GM13977 (cell line): ENCODE measurements at regions not wholly inside any gene's neighbourhood (a gene's known extent, or its start where the extent isn't known, plus 50 kb on each side); places are given as distances from the start of the nearest gene placed in this dataset.

Source experiments
- DNase-seq: peaks from one replicate; pipeline ENCODE4 v3.0.0; 2012; ENCODE audit warnings: low spot score
- in situ Hi-C: fragments of 300-500 bp; cut with MboI; formaldehyde crosslinking; loops from one replicate; pipeline ENCODE4 v1.12.0; 2022; ENCODE audit warnings: low sequenced_read_pairs, low pct_unique_long_range_greater_than_20kb, mixed read lengths, inconsistent platforms; ENCODE audit not compliant: unreplicated experiment
- TF ChIP-seq, protein P1 (sequence below): IDR thresholded peaks from 2 replicates; pipeline ENCODE4 v1.5.1; 2012; ENCODE audit warnings: mild to moderate bottlenecking, control low read depth; ENCODE audit not compliant: insufficient read depth; ENCODE audit errors: extremely low read depth, missing control alignments

DNA sequence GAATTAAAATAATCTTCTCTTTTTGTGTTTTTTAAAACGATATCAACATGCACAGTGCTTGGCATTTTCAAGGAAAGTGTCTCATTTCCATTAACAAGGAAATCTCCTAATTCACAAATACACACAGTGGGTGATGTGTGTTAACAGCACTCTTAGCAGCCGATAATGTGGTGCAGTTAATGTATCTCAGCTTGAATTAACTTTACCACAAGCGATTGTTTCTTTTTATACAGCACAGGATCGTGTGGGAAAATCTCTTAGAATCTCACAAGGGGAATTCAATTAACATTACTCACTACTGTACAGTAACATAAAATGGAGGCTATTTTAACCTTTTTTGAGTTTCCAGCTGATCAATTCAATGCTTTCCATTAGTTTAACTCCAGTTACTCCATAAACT is 1841.9 kb downstream of the STIM2 start:
- TF ChIP-seq, protein P1, sequence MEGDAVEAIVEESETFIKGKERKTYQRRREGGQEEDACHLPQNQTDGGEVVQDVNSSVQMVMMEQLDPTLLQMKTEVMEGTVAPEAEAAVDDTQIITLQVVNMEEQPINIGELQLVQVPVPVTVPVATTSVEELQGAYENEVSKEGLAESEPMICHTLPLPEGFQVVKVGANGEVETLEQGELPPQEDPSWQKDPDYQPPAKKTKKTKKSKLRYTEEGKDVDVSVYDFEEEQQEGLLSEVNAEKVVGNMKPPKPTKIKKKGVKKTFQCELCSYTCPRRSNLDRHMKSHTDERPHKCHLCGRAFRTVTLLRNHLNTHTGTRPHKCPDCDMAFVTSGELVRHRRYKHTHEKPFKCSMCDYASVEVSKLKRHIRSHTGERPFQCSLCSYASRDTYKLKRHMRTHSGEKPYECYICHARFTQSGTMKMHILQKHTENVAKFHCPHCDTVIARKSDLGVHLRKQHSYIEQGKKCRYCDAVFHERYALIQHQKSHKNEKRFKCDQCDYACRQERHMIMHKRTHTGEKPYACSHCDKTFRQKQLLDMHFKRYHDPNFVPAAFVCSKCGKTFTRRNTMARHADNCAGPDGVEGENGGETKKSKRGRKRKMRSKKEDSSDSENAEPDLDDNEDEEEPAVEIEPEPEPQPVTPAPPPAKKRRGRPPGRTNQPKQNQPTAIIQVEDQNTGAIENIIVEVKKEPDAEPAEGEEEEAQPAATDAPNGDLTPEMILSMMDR, result no peak
- in situ Hi-C loops, result no loop called here
- DNase-seq, result no peak

DNA sequence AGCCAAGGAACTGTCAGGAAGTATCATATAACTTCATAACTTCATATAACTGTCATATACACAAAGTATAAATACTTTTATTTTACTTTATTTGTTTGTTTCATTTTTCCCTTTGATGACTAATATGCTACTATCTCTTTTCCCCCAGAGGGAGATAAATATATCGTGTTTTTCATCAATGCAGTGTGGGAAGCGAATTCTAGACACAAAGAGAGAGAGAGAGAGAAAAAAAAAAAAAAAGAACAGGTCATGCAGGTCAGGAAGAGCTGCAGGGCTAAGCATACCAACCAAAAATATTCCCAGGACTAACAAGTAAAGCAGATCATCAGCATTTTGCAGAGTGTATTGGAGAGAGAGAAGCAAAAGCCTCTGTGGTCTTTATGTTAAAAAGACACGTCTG is 1849.2 kb downstream of the STIM2 start:
- TF ChIP-seq, protein P1, result no peak
- no peak for DNase-seq
- in situ Hi-C loops, result no loop called here

DNA sequence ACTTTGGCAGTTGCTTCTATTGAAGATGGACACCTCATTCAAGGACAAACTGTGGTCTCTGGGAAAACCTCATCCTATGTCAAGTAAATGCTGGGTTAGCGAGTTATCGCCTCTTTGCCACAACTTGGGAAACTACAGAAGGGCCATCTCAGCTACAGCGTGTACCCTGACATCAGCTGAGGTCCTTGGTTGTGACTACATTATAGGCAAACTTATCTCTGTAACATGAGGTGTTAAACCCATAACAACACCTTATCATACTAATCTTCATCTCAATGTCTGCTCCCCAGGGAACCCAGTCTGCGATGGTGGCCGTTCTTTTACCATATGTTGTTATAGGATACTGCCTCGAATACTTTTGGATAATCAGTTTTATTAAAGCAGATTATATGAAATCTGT is 1862.7 kb downstream of the STIM2 start:
- no peak for DNase-seq
- TF ChIP-seq, protein P1, result no peak
- in situ Hi-C loops, result no loop called here

- no peak for DNase-seq
- TF ChIP-seq, protein P1, result no peak
- in situ Hi-C loops, result no loop called here
Observed at GRCh38 chr4:28724239-28724638, 1863.6 kb downstream of the STIM2 start.

DNA sequence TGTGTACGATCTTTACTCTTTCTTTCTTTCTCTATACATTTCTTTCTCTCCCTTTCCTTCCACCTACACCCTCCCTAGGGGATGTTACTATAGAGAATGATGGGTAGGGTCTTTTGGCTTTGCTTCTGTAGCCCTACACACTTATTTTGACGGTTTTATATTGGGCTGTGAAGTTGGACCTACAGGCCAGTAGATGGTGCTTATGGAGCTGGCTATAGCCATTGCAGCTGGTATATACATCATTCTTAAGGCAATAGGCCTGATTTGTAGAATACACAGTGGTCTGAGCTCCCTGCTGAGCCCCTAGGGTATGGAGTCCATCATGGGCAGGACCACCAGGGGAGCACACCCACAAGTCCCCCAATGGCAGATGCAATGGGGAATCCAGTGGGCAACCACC is 1869.7 kb downstream of the STIM2 start:
- in situ Hi-C loops, result no loop called here
- DNase-seq, result no peak
- TF ChIP-seq, protein P1, result no peak

GRCh38 chr4:28744066-28744465 is 1883.4 kb downstream of the STIM2 start:
- in situ Hi-C loops, result no loop called here
- TF ChIP-seq, protein P1, result no peak
- DNase-seq, result no peak

GRCh38 chr4:28754376-28754775 is 1893.7 kb downstream of the STIM2 start:
- in situ Hi-C loops, result no loop called here
- TF ChIP-seq, protein P1, result no peak

More at GRCh38 chr4:28754376-28754775, 1893.7 kb downstream of the STIM2 start:
- no peak for DNase-seq
